SIG-M5 (cell line): ENCODE measurements at regions not wholly inside any gene's neighbourhood (a gene's known extent, or its start where the extent isn't known, plus 50 kb on each side); places are given as distances from the start of the nearest gene placed in this dataset.

Experiments used
- DNase-seq: peaks from one replicate; lab custom pipeline; 2025; lab: John Stamatoyannopoulos, UW

GRCh38 chr22:19621373-19622060, 92.8 kb upstream of the SEPTIN5 start:
- no peak for DNase-seq

- DNase-seq, result no peak
These were observed 92.3 kb upstream of the SEPTIN5 start for GRCh38 chr22:19622061-19622441.

GRCh38 chr22:19625331-19626041, 88.8 kb upstream of the SEPTIN5 start:
- no peak for DNase-seq

- no peak for DNase-seq
These were observed 88.2 kb upstream of the SEPTIN5 start for GRCh38 chr22:19626042-19626587.

GRCh38 chr22:19626666-19627065, 87.6 kb upstream of the SEPTIN5 start:
- DNase-seq, result no peak

- DNase-seq, result no peak
These were observed 86.1 kb upstream of the SEPTIN5 start for GRCh38 chr22:19628038-19628776.

- DNase-seq, result no peak
These were observed 85.0 kb upstream of the SEPTIN5 start for GRCh38 chr22:19629331-19629719.

GRCh38 chr22:19629720-19630419, 84.4 kb upstream of the SEPTIN5 start:
- no peak for DNase-seq

GRCh38 chr22:19630614-19631013, 83.7 kb upstream of the SEPTIN5 start:
- DNase-seq, result no peak

- no peak for DNase-seq
These were observed 82.2 kb upstream of the SEPTIN5 start for GRCh38 chr22:19631899-19632667.

- DNase-seq, result no peak
These were observed 81.6 kb upstream of the SEPTIN5 start for GRCh38 chr22:19632668-19633148.

GRCh38 chr22:19634226-19634975, 79.9 kb upstream of the SEPTIN5 start:
- DNase-seq, result no peak

GRCh38 chr22:19635644-19636043, 78.7 kb upstream of the SEPTIN5 start:
- DNase-seq, result no peak

- DNase-seq, result no peak
These were observed 77.5 kb upstream of the SEPTIN5 start for GRCh38 chr22:19636696-19637407.

GRCh38 chr22:19637408-19638281, 76.7 kb upstream of the SEPTIN5 start:
- DNase-seq, result no peak

- no peak for DNase-seq
These were observed 75.9 kb upstream of the SEPTIN5 start for GRCh38 chr22:19638282-19639015.

GRCh38 chr22:19639610-19640135, 74.6 kb upstream of the SEPTIN5 start:
- no peak for DNase-seq

GRCh38 chr22:19640306-19640705, 74.0 kb upstream of the SEPTIN5 start:
- no peak for DNase-seq
